Breast epithelium (tissue), 4 donors: ENCODE measurements at regions not wholly inside any gene's neighbourhood (a gene's known extent, or its start where the extent isn't known, plus 50 kb on each side); places are given as distances from the start of the nearest gene placed in this dataset.

Experiments used
- DNase-seq, 2 donors: peaks; one replicate each; pipeline ENCODE4 v3.0.0-alpha.2; 2019; ENCODE audit warnings: low spot score in 2 of 2
- H3K27ac ChIP-seq, 2 donors: fragments of 200-600 bp; sonication (generic) in 1 of 2; one replicate each; pipeline ENCODE4 v1.5.1; 2016 to 2019; ENCODE audit warnings: mild to moderate bottlenecking in 1 of 2
- H3K27me3 ChIP-seq, 2 donors: fragments of 200-600 bp; sonication (generic) in 1 of 2; one replicate each; pipeline versions ENCODE4 v1.5.1 to v1.6.0; 2017 to 2019; ENCODE audit warnings: control low read depth in 1 of 2, mild to moderate bottlenecking in 1 of 2
- H3K36me3 ChIP-seq: fragments of 200-600 bp; one replicate; pipeline ENCODE4 v1.5.1; 2019
- H3K4me1 ChIP-seq, 2 donors: fragments of 200-600 bp; sonication (generic); one replicate each; pipeline ENCODE4 v1.5.1; 2016 to 2019; ENCODE audit warnings: control low read depth in 1 of 2
- H3K4me3 ChIP-seq, 3 donors: fragments of 200-600 bp; sonication (generic); 1 replicate in 2 of 3; 2 replicates in 1 of 3; pipeline ENCODE4 v1.5.1; 2016 to 2019; ENCODE audit warnings: mild to moderate bottlenecking in 3 of 3, moderate library complexity in 2 of 3
- H3K9me3 ChIP-seq, 2 donors: fragments of 200-600 bp; sonication (generic) in 1 of 2; one replicate each; pipeline ENCODE4 v1.5.1; 2016 to 2019; ENCODE audit warnings: control low read depth in 1 of 2
- POLR2A ChIP-seq: fragments of 450-650 bp; IDR thresholded peaks from one replicate; pipeline ENCODE4 v1.6.1; 2016; ENCODE audit warnings: antibody characterized with exemption, mild to moderate bottlenecking, moderate library complexity
- POLR2AphosphoS5 ChIP-seq, 3 donors: sonication (generic); formaldehyde crosslinking; IDR thresholded peaks; one replicate each; pipeline ENCODE4 v1.6.1; 2017; ENCODE audit warnings: antibody characterized with exemption in 3 of 3
- intact Hi-C: fragments of 100-400 bp; cut with DNase I; formaldehyde crosslinking; loops from one replicate; pipeline ENCODE4 v1.15.1; 2023; ENCODE audit warnings: low total_unique reads
- TF ChIP-seq, protein P1 (sequence below), 3 donors: fragments of 450-650 bp; IDR thresholded peaks; one replicate each; pipeline ENCODE4 v1.5.1; 2016 to 2017; ENCODE audit warnings: antibody characterized with exemption in 3 of 3, mild to moderate bottlenecking in 3 of 3, moderate library complexity in 3 of 3

DNA sequence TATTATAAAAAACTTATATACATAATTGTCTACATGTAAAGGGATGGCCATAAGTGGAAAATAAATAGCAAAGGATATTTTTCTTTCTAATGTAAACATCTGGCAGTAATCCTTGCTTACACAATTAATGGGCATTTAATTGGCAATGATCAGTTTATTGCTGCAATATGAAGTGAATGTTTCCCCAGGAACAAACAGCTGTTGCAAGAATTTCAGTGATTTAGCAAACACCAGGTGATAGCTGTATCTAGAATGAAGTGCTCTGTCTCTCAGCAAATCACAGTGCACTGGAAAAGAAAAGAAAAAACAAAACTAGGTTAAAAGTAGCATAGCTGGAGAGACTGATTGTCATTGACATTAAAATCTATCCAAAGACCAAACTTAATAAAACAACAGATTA, 594.5 kb upstream of the ARRDC3 start:
- no peak for TF ChIP-seq POLR2A
- no peak for TF ChIP-seq POLR2AphosphoS5 (IDR thresholded peaks at IDR 0.05)
- H3K36me3 ChIP-seq, result no peaks in the 10 kb centered on the region
- intact Hi-C loops, result no loop called here
- no peaks in the 10 kb centered on the region for H3K4me1 ChIP-seq
- H3K27me3 ChIP-seq, result no peaks in the 10 kb centered on the region
- no peak for DNase-seq
- H3K9me3 ChIP-seq, result no peaks in the 10 kb centered on the region
- H3K4me3 ChIP-seq, result no peak overlapping the region
- no peak overlapping the region for H3K27ac ChIP-seq

DNA sequence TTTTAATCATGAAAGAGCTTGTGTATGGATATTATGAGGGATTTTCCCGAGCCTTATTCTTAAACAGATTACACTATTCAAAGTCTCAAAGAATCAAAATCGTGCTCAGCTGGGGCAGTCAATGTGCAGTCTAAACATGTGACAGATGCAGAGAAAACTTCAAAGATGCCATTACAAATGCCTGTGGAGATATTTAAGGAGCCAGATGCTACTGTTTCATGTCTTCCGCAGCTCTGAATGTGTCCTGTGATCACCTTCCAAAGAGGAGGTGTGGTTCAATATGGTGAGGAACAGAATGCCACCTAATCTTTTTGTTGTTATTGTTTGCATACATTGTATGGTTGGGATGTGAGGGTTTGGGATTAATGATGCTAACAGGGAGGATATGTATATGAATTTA, 593.3 kb upstream of the ARRDC3 start:
- no peak overlapping the region for H3K4me3 ChIP-seq
- H3K36me3 ChIP-seq, result no peaks in the 10 kb centered on the region
- H3K27me3 ChIP-seq, result no peaks in the 10 kb centered on the region
- no peaks in the 10 kb centered on the region for H3K9me3 ChIP-seq
- no peak for DNase-seq
- TF ChIP-seq, protein P1, sequence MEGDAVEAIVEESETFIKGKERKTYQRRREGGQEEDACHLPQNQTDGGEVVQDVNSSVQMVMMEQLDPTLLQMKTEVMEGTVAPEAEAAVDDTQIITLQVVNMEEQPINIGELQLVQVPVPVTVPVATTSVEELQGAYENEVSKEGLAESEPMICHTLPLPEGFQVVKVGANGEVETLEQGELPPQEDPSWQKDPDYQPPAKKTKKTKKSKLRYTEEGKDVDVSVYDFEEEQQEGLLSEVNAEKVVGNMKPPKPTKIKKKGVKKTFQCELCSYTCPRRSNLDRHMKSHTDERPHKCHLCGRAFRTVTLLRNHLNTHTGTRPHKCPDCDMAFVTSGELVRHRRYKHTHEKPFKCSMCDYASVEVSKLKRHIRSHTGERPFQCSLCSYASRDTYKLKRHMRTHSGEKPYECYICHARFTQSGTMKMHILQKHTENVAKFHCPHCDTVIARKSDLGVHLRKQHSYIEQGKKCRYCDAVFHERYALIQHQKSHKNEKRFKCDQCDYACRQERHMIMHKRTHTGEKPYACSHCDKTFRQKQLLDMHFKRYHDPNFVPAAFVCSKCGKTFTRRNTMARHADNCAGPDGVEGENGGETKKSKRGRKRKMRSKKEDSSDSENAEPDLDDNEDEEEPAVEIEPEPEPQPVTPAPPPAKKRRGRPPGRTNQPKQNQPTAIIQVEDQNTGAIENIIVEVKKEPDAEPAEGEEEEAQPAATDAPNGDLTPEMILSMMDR (IDR thresholded peaks at IDR 0.05), result no peak
- no peak for TF ChIP-seq POLR2AphosphoS5 (IDR thresholded peaks at IDR 0.05)
- TF ChIP-seq POLR2A, result no peak
- H3K4me1 ChIP-seq, result no peaks in the 10 kb centered on the region
- no peak overlapping the region for H3K27ac ChIP-seq
- intact Hi-C loops, result no loop called here

DNA sequence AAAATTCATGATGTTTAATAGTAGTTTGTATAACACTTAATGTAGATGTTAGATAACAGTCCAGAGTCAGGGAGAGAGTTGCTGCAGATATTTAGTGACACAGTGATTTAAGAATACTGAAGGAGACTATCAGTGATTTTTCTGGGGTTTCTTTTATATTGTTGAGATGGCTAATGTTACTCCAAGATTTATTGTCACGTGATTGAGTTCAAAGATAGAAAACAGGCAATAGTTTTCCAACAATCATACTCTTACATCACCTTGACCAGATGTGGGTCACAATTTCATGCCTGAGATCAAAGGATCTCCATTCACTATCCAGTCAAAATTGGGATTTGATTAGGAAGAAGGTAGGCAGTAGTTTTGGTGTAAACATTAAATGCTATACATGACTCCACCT, 580.0 kb upstream of the ARRDC3 start:
- intact Hi-C loops, result no loop called here
- TF ChIP-seq POLR2A (no peak), POLR2AphosphoS5 (IDR thresholded peaks at IDR 0.05) (no peak)
- TF ChIP-seq, protein P1 (IDR thresholded peaks at IDR 0.05), result no peak

DNA sequence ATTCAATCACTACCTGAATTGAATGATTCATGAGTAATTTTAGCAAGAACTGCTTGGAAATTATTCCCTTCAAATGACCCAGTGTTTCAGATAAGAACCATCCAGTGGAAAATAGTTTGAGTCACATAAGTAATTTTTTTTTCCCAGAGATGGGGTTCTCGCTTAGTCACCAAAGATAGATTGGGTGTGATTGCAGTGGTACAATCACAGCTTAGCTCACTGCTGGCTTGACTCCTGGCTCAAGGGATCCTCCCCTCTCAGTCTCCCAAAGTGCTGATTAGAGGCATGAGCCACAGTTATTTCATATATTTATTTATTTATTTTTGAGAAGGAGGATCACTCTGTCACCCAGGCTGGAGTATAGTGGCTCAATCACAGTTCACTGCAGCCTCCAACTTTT, 574.5 kb upstream of the ARRDC3 start:
- no peak overlapping the region for H3K27ac ChIP-seq
- no peak for DNase-seq

More for the DNA sequence above, 580.0 kb upstream of the ARRDC3 start:
- no peak for DNase-seq
- H3K36me3 ChIP-seq, result no peaks in the 10 kb centered on the region
- no peak overlapping the region for H3K4me3 ChIP-seq
- H3K9me3 ChIP-seq, result peaks cover 0 to 7% of the 10 kb centered on the region in 2 donors
- H3K27me3 ChIP-seq, result no peaks in the 10 kb centered on the region
- no peaks in the 10 kb centered on the region for H3K4me1 ChIP-seq
- no peak overlapping the region for H3K27ac ChIP-seq

DNA sequence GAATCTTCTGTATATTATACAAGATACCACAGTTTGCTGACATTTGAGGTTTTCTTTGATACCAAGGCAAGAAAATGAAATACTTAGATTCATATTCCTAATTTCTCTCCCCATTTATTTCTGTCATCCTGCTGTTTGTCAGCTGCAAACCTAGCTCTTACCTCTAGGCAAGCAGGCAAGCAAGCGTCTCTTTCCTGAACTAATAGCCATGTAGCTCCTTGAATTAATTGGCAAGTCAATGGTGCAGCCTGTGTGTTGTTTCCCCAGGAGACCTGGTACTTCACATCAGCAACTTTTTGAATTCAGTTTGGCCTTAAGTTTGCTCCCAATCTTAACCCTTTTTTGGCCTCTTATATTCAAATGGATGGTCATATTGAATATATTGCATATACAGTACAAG, 573.6 kb upstream of the ARRDC3 start:
- Histone ChIP-seq H3K27me3 (no peaks in the 10 kb centered on the region), H3K9me3 (no peaks in the 10 kb centered on the region), H3K4me3 (no peak overlapping the region), H3K36me3 (no peaks in the 10 kb centered on the region), H3K4me1 (no peaks in the 10 kb centered on the region), H3K27ac (no peak overlapping the region)
- TF ChIP-seq POLR2AphosphoS5 (IDR thresholded peaks at IDR 0.05), result no peak
- TF ChIP-seq POLR2A, result no peak
- TF ChIP-seq, protein P1 (IDR thresholded peaks at IDR 0.05), result no peak
- DNase-seq, result no peak
- intact Hi-C loops, result no loop called here

More for the DNA sequence above, 574.5 kb upstream of the ARRDC3 start:
- no peaks in the 10 kb centered on the region for H3K4me1 ChIP-seq
- no peaks in the 10 kb centered on the region for H3K27me3 ChIP-seq
- H3K4me3 ChIP-seq, result no peak overlapping the region
- no peaks in the 10 kb centered on the region for H3K36me3 ChIP-seq
- intact Hi-C loops, result no loop called here
- peaks cover 0 to 5% of the 10 kb centered on the region in 2 donors for H3K9me3 ChIP-seq
- no peak for TF ChIP-seq POLR2AphosphoS5 (IDR thresholded peaks at IDR 0.05)
- TF ChIP-seq, protein P1 (IDR thresholded peaks at IDR 0.05), result no peak

DNA sequence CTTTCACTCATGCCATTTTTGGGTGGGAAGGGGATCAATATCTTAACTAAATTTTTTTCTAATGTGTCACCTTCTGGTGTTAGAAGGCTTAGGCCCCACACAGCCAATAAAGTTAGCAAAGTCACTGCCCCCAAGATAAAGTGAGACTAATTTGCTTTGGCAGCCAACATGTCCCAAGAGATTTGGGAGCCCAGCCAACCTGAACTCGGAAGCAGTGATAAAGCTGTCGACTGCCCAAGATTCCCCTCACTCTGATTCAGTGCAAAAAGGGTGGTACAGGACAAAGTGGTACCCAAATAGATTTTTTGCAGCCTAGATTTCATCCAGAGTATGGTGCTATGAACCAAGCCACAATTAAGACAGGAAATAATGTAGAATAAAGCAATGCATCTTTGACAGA, 572.5 kb upstream of the ARRDC3 start:
- H3K36me3 ChIP-seq, result no peaks in the 10 kb centered on the region
- intact Hi-C loops, result no loop called here
- TF ChIP-seq, protein P1 (IDR thresholded peaks at IDR 0.05), result no peak
- TF ChIP-seq POLR2AphosphoS5 (IDR thresholded peaks at IDR 0.05) (no peak), POLR2A (no peak)
- H3K27ac ChIP-seq, result no peak overlapping the region
- no peaks in the 10 kb centered on the region for H3K9me3 ChIP-seq
- no peaks in the 10 kb centered on the region for H3K4me1 ChIP-seq
- H3K4me3 ChIP-seq, result no peak overlapping the region
- no peak for DNase-seq
- no peaks in the 10 kb centered on the region for H3K27me3 ChIP-seq
